DMS 273 (cell line): ENCODE measurements at regions not wholly inside any gene's neighbourhood (a gene's known extent, or its start where the extent isn't known, plus 50 kb on each side); places are given as distances from the start of the nearest gene placed in this dataset.
"Not testable (repeated sequence)": the region's sequence is repeated elsewhere in the genome, so short reads cannot be mapped to it uniquely, and the experiment has no call there.

ENCODE experiments used
- DNase-seq: peaks from one replicate; lab custom pipeline; 2025; ENCODE audit not compliant: unreplicated experiment; lab: John Stamatoyannopoulos, UW

GRCh38 chr14:24744641-24745040, 110.7 kb upstream of the GZMB start:
- no peak for DNase-seq

GRCh38 chr14:24741871-24742270, 107.9 kb upstream of the GZMB start:
- DNase-seq = no peak

GRCh38 chr14:24735984-24736630, 102.1 kb upstream of the GZMB start:
- no peak for DNase-seq

- peak; percentile 80 for DNase-seq
Measured at GRCh38 chr14:24734917-24735500, 101.0 kb upstream of the GZMB start.

GRCh38 chr14:24726480-24726879, 92.5 kb upstream of the GZMB start:
- no peak for DNase-seq

- no peak for DNase-seq
Measured at GRCh38 chr14:24725311-24725710, 91.3 kb upstream of the GZMB start.

GRCh38 chr14:24721775-24722174, 87.8 kb upstream of the GZMB start:
- DNase-seq = no peak

GRCh38 chr14:24715239-24715638, 81.2 kb upstream of the GZMB start:
- no peak for DNase-seq

GRCh38 chr14:24713404-24713803, 79.4 kb upstream of the GZMB start:
- DNase-seq = no peak

- no peak for DNase-seq
Measured at GRCh38 chr14:24712909-24713308, 78.9 kb upstream of the GZMB start.

- DNase-seq = no peak
Measured at GRCh38 chr14:24712374-24712773, 78.4 kb upstream of the GZMB start.

- peak; percentile 73 for DNase-seq
Measured at GRCh38 chr14:24710403-24711112, 76.6 kb upstream of the GZMB start.

- no peak for DNase-seq
Measured at GRCh38 chr14:24708684-24709083, 74.7 kb upstream of the GZMB start.

GRCh38 chr14:24706351-24706750, 72.4 kb upstream of the GZMB start:
- peak; percentile 3 for DNase-seq

GRCh38 chr14:24705840-24706239, 71.8 kb upstream of the GZMB start:
- DNase-seq = no peak

GRCh38 chr14:24701062-24701461, 67.1 kb upstream of the GZMB start:
- peak; percentile 21 for DNase-seq

- peak; percentile 22 for DNase-seq
Measured at GRCh38 chr14:24700511-24700910, 66.5 kb upstream of the GZMB start.

- no peak for DNase-seq
Measured at GRCh38 chr14:24699052-24699451, 65.1 kb upstream of the GZMB start.

- not testable (repeated sequence) for DNase-seq
Measured at GRCh38 chr14:24696280-24696920, 62.4 kb upstream of the GZMB start.

GRCh38 chr14:24695265-24696241, 61.6 kb upstream of the GZMB start:
- no peak for DNase-seq

GRCh38 chr14:24694680-24695079, 60.7 kb upstream of the GZMB start:
- no peak for DNase-seq
